Activated CD4-positive, alpha-beta T cell treated with anti-CD3 and anti-CD28 coated beads for 36 hours (primary cell): ENCODE measurements at regions not wholly inside any gene's neighbourhood (a gene's known extent, or its start where the extent isn't known, plus 50 kb on each side); places are given as distances from the start of the nearest gene placed in this dataset.

Source experiments
- ATAC-seq: fragments of 200-7000 bp; cut with Tn5 transposase; one replicate; pipeline ENCODE4 v1.10.0; 2021; ENCODE audit warnings: mild to moderate bottlenecking, moderate library complexity
- CTCF ChIA-PET: fragments of 350-600 bp; sonication (Branson Sonifier 250); formaldehyde crosslinking; loops from one replicate; lab custom pipeline; 2021; ENCODE audit warnings: antibody characterized with exemption; lab: Charles Lee
- POLR2A ChIA-PET: fragments of 350-600 bp; sonication (Branson Sonifier 250); formaldehyde crosslinking; loops from one replicate; lab custom pipeline; 2021; ENCODE audit warnings: antibody characterized with exemption, inconsistent platforms; lab: Charles Lee
- DNase-seq: peaks from one replicate; pipeline ENCODE4 v3.0.0-alpha.2; 2020
- H3K27ac Mint-ChIP-seq: one replicate; pipeline ENCODE4 v1.8.0; 2021; ENCODE audit warnings: mixed read lengths
- H3K27me3 Mint-ChIP-seq: one replicate; pipeline ENCODE4 v1.8.0; 2021; ENCODE audit warnings: mixed read lengths
- H3K36me3 Mint-ChIP-seq: one replicate; pipeline ENCODE4 v1.8.0; 2021; ENCODE audit warnings: low read depth, mixed read lengths
- H3K4me1 Mint-ChIP-seq: one replicate; pipeline ENCODE4 v1.8.0; 2021; ENCODE audit warnings: mixed read lengths
- H3K4me3 Mint-ChIP-seq: one replicate; pipeline ENCODE4 v1.8.0; 2021; ENCODE audit warnings: mild to moderate bottlenecking, moderate library complexity, mixed read lengths
- H3K9me3 Mint-ChIP-seq: one replicate; pipeline ENCODE4 v1.8.0; 2021; ENCODE audit warnings: low read depth, mixed read lengths
- intact Hi-C, 2 experiments: fragments of 100-400 bp; cut with DNase I in 1 of 2; cut with micrococcal nuclease in 1 of 2; formaldehyde crosslinking; loops; one replicate each; pipeline versions ENCODE4 v1.14.2 to v1.15.1; 2022 to 2024; cut with DNase I, micrococcal nuclease

- intact Hi-C loops = no loop called here
- DNase-seq (no peak), ATAC-seq (no peak)
- ChIA-PET CTCF (no interaction called here), POLR2A (no interaction called here)
- no peaks in the 10 kb centered on the region for H3K9me3 Mint-ChIP-seq
- no peaks in the 10 kb centered on the region for H3K36me3 Mint-ChIP-seq
- no peak overlapping the region for H3K27ac Mint-ChIP-seq
- H3K27me3 Mint-ChIP-seq = peaks cover 4% of the 10 kb centered on the region
- no peaks in the 10 kb centered on the region for H3K4me1 Mint-ChIP-seq
- H3K4me3 Mint-ChIP-seq = no peak overlapping the region
These were observed 454.1 kb downstream of the ARHGEF28 start for GRCh38 chr5:74079971-74080556.

GRCh38 chr5:74075501-74076484 is 449.8 kb downstream of the ARHGEF28 start:
- H3K9me3 Mint-ChIP-seq = no peaks in the 10 kb centered on the region
- H3K4me3 Mint-ChIP-seq = no peak overlapping the region
- intact Hi-C loops = no loop called here
- H3K27me3 Mint-ChIP-seq = peaks cover 4% of the 10 kb centered on the region
- CTCF ChIA-PET = no interaction called here
- no peak overlapping the region for H3K27ac Mint-ChIP-seq
- no peaks in the 10 kb centered on the region for H3K36me3 Mint-ChIP-seq
- POLR2A ChIA-PET = no interaction called here
- no peaks in the 10 kb centered on the region for H3K4me1 Mint-ChIP-seq
- ATAC-seq (no peak), DNase-seq (no peak)

GRCh38 chr5:74074111-74074510 is 448.1 kb downstream of the ARHGEF28 start:
- intact Hi-C loops = no loop called here
- H3K36me3 Mint-ChIP-seq = no peaks in the 10 kb centered on the region
- CTCF ChIA-PET = interaction anchor here (0.6 kb wide), 1 partner anchor 35 kb away, joined by 3 read pairs; no protein-coding TSS in a partner anchor
- no peaks in the 10 kb centered on the region for H3K4me1 Mint-ChIP-seq
- H3K9me3 Mint-ChIP-seq = no peaks in the 10 kb centered on the region
- no peak overlapping the region for H3K4me3 Mint-ChIP-seq
- POLR2A ChIA-PET = no interaction called here
- H3K27me3 Mint-ChIP-seq = peaks cover 4% of the 10 kb centered on the region
- ATAC-seq (no peak), DNase-seq (no peak)
- H3K27ac Mint-ChIP-seq = no peak overlapping the region

GRCh38 chr5:74073257-74073656 is 447.3 kb downstream of the ARHGEF28 start:
- ChIA-PET CTCF (interaction anchor here (0.6 to 1.0 kb wide), 3 partner anchors 12 to 139 kb away, joined by 3 read pairs; no protein-coding TSS in a partner anchor), POLR2A (no interaction called here)
- intact Hi-C loops = no loop called here
- Mint-ChIP-seq H3K4me1 (no peaks in the 10 kb centered on the region), H3K27ac (no peak overlapping the region), H3K36me3 (no peaks in the 10 kb centered on the region), H3K4me3 (no peak overlapping the region), H3K27me3 (peaks cover 4% of the 10 kb centered on the region), H3K9me3 (no peaks in the 10 kb centered on the region)
- no peak for DNase-seq
- ATAC-seq = no peak

- Mint-ChIP-seq H3K4me3 (no peak overlapping the region), H3K27ac (no peak overlapping the region), H3K36me3 (no peaks in the 10 kb centered on the region), H3K27me3 (peaks cover 2% of the 10 kb centered on the region), H3K4me1 (no peaks in the 10 kb centered on the region), H3K9me3 (no peaks in the 10 kb centered on the region)
- CTCF ChIA-PET = interaction anchor here (0.6 to 1.0 kb wide), 3 partner anchors 12 to 140 kb away, joined by 3 read pairs; no protein-coding TSS in a partner anchor
- DNase-seq = no peak
- no peak for ATAC-seq
- intact Hi-C loops = no loop called here
- POLR2A ChIA-PET = no interaction called here
These were observed 446.6 kb downstream of the ARHGEF28 start for GRCh38 chr5:74072646-74073045.

GRCh38 chr5:74070766-74071165 is 444.8 kb downstream of the ARHGEF28 start:
- DNase-seq (no peak), ATAC-seq (no peak)
- intact Hi-C loops = no loop called here
- H3K4me1 Mint-ChIP-seq = no peaks in the 10 kb centered on the region
- H3K36me3 Mint-ChIP-seq = no peaks in the 10 kb centered on the region
- H3K4me3 Mint-ChIP-seq = no peak overlapping the region
- H3K9me3 Mint-ChIP-seq = no peaks in the 10 kb centered on the region
- POLR2A ChIA-PET = no interaction called here
- CTCF ChIA-PET = no interaction called here
- H3K27ac Mint-ChIP-seq = no peak overlapping the region
- no peaks in the 10 kb centered on the region for H3K27me3 Mint-ChIP-seq

- no peak for DNase-seq
- Mint-ChIP-seq H3K4me1 (no peaks in the 10 kb centered on the region), H3K27ac (no peak overlapping the region), H3K27me3 (no peaks in the 10 kb centered on the region), H3K4me3 (no peak overlapping the region), H3K9me3 (no peaks in the 10 kb centered on the region), H3K36me3 (no peaks in the 10 kb centered on the region)
- no peak for ATAC-seq
- CTCF ChIA-PET = no interaction called here
- intact Hi-C loops = no loop called here
- POLR2A ChIA-PET = no interaction called here
These were observed 443.7 kb downstream of the ARHGEF28 start for GRCh38 chr5:74069741-74070140.

GRCh38 chr5:74067748-74068541 is 441.9 kb downstream of the ARHGEF28 start:
- Mint-ChIP-seq H3K9me3 (no peaks in the 10 kb centered on the region), H3K27ac (no peak overlapping the region), H3K27me3 (no peaks in the 10 kb centered on the region), H3K36me3 (no peaks in the 10 kb centered on the region), H3K4me3 (no peak overlapping the region), H3K4me1 (no peaks in the 10 kb centered on the region)
- ChIA-PET CTCF (no interaction called here), POLR2A (no interaction called here)
- ATAC-seq = no peak
- no peak for DNase-seq
- intact Hi-C loops = no loop called here

- no peaks in the 10 kb centered on the region for H3K9me3 Mint-ChIP-seq
- CTCF ChIA-PET = interaction anchor here (0.8 to 1.1 kb wide), 2 partner anchors 13 to 20 kb away, joined by 3 read pairs; no protein-coding TSS in a partner anchor
- no peaks in the 10 kb centered on the region for H3K27me3 Mint-ChIP-seq
- POLR2A ChIA-PET = no interaction called here
- H3K36me3 Mint-ChIP-seq = no peaks in the 10 kb centered on the region
- intact Hi-C loops = no loop called here
- H3K4me1 Mint-ChIP-seq = no peaks in the 10 kb centered on the region
- no peak for DNase-seq
- H3K27ac Mint-ChIP-seq = no peak overlapping the region
- H3K4me3 Mint-ChIP-seq = no peak overlapping the region
- ATAC-seq = no peak
These were observed 438.9 kb downstream of the ARHGEF28 start for GRCh38 chr5:74064911-74065310.

GRCh38 chr5:74064225-74064624 is 438.2 kb downstream of the ARHGEF28 start:
- no peaks in the 10 kb centered on the region for H3K4me1 Mint-ChIP-seq
- CTCF ChIA-PET = no interaction called here
- H3K36me3 Mint-ChIP-seq = no peaks in the 10 kb centered on the region
- H3K27me3 Mint-ChIP-seq = peaks cover 2% of the 10 kb centered on the region
- intact Hi-C loops = no loop called here
- H3K9me3 Mint-ChIP-seq = no peaks in the 10 kb centered on the region
- no peak overlapping the region for H3K27ac Mint-ChIP-seq
- POLR2A ChIA-PET = no interaction called here
- no peak for ATAC-seq
- no peak overlapping the region for H3K4me3 Mint-ChIP-seq
- DNase-seq = no peak

GRCh38 chr5:74063821-74064220 is 437.8 kb downstream of the ARHGEF28 start:
- POLR2A ChIA-PET = no interaction called here
- Mint-ChIP-seq H3K27ac (no peak overlapping the region), H3K36me3 (no peaks in the 10 kb centered on the region), H3K9me3 (no peaks in the 10 kb centered on the region), H3K27me3 (peaks cover 2% of the 10 kb centered on the region), H3K4me3 (no peak overlapping the region), H3K4me1 (no peaks in the 10 kb centered on the region)
- DNase-seq (no peak), ATAC-seq (no peak)
- CTCF ChIA-PET = no interaction called here
- intact Hi-C loops = no loop called here
